A673 (cell line): ENCODE measurements at regions not wholly inside any gene's neighbourhood (a gene's known extent, or its start where the extent isn't known, plus 50 kb on each side); places are given as distances from the start of the nearest gene placed in this dataset.

Source experiments
- BruUV-seq: library from RNA; stranded (reverse); fragments of 400-500 nt; replicated peaks from 2 replicates; lab custom pipeline; 2021; lab: Mats Ljungman, UMichigan
- CTCF ChIA-PET: fragments of 300-600 bp; sonication (Branson Sonifier 250); formaldehyde crosslinking; loops from one replicate; lab custom pipeline; 2022; ENCODE audit warnings: antibody characterized with exemption; lab: Charles Lee
- POLR2A ChIA-PET: fragments of 300-600 bp; sonication (Branson Sonifier 250); formaldehyde crosslinking; loops from one replicate; lab custom pipeline; 2022; ENCODE audit warnings: antibody characterized with exemption; ENCODE audit not compliant: low non-redundant PET; lab: Charles Lee
- DNase-seq: peaks from one replicate; pipeline ENCODE4 v3.0.0-alpha.2; 2015; ENCODE audit warnings: low spot score
- H3K27ac ChIP-seq: fragments of 200-600 bp; sonication (generic); 2 replicates; pipeline ENCODE4 v1.5.1; 2016; ENCODE audit warnings: mixed run types, low read depth, mild to moderate bottlenecking, mixed read lengths, antibody characterized with exemption, low read length; ENCODE audit not compliant: poor library complexity, severe bottlenecking
- H3K27me3 ChIP-seq: fragments of 200-600 bp; sonication (generic); replicated peaks from 2 replicates; pipeline ENCODE4 v1.6.1; 2017; ENCODE audit warnings: mixed run types, low read depth, mild to moderate bottlenecking, mixed read lengths, antibody characterized with exemption, low read length; ENCODE audit not compliant: insufficient read depth, poor library complexity
- H3K36me3 ChIP-seq: fragments of 200-600 bp; sonication (generic); 2 replicates; pipeline ENCODE4 v1.6.1; 2016; ENCODE audit warnings: mixed run types, mild to moderate bottlenecking, mixed read lengths, antibody characterized with exemption, low read length; ENCODE audit not compliant: insufficient read depth, poor library complexity, severe bottlenecking
- H3K4me1 ChIP-seq: fragments of 200-600 bp; sonication (generic); 2 replicates; pipeline ENCODE4 v1.6.1; 2017; ENCODE audit warnings: mixed run types, mild to moderate bottlenecking, mixed read lengths, antibody characterized with exemption, low read length; ENCODE audit not compliant: insufficient read depth, poor library complexity, severe bottlenecking
- H3K4me3 ChIP-seq: fragments of 200-600 bp; sonication (generic); 2 replicates; pipeline ENCODE4 v1.5.1; 2016; ENCODE audit warnings: low read depth, mixed run types, mild to moderate bottlenecking, mixed read lengths, low read length; ENCODE audit not compliant: poor library complexity, severe bottlenecking
- H3K9me3 ChIP-seq: fragments of 200-600 bp; sonication (generic); 2 replicates; pipeline ENCODE4 v1.6.1; 2016; ENCODE audit warnings: mixed run types, low read depth, mild to moderate bottlenecking, mixed read lengths, antibody characterized with exemption, low read length; ENCODE audit not compliant: poor library complexity, severe bottlenecking
- EZH2 ChIP-seq: fragments of 200-600 bp; sonication (generic); IDR thresholded peaks from 2 replicates; pipeline ENCODE4 v1.6.1; 2017; ENCODE audit warnings: borderline replicate concordance, low read depth, mild to moderate bottlenecking, mixed read lengths, antibody characterized with exemption, low read length; ENCODE audit not compliant: poor library complexity, severe bottlenecking
- intact Hi-C: fragments of 100-400 bp; cut with micrococcal nuclease; formaldehyde crosslinking; loops from one replicate; pipeline ENCODE4 v1.10.0; 2022; ENCODE audit not compliant: unreplicated experiment
- TF ChIP-seq, protein P1 (sequence below): fragments of 300-800, 200-600 bp; sonication (generic); conservative IDR thresholded peaks from 2 replicates; pipeline ENCODE4 v1.5.1; 2017; ENCODE audit warnings: low read depth, mild to moderate bottlenecking, antibody characterized with exemption, low read length, moderate library complexity, mixed read lengths

DNA sequence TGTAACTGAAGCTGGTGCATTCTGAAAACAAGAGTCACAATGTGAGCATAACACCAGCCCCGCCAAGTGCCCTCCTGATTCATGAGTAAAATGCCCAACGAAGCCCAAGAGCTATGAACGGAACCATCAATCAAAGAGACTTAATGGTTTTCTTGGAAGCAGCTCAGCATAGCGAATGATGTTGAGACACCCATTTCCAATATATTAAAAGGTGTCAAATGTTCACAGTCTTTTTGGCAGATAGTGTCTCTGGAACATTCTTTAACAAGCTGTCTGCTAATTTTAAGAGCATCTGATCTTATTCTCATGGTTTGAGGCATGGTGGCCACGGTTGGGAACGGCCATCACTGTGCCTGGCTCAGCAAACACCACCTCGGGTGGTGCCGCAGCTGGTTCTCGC lies 133.4 kb upstream of the USP29 start:
- TF ChIP-seq EZH2 = no peak
- TF ChIP-seq, protein P1, sequence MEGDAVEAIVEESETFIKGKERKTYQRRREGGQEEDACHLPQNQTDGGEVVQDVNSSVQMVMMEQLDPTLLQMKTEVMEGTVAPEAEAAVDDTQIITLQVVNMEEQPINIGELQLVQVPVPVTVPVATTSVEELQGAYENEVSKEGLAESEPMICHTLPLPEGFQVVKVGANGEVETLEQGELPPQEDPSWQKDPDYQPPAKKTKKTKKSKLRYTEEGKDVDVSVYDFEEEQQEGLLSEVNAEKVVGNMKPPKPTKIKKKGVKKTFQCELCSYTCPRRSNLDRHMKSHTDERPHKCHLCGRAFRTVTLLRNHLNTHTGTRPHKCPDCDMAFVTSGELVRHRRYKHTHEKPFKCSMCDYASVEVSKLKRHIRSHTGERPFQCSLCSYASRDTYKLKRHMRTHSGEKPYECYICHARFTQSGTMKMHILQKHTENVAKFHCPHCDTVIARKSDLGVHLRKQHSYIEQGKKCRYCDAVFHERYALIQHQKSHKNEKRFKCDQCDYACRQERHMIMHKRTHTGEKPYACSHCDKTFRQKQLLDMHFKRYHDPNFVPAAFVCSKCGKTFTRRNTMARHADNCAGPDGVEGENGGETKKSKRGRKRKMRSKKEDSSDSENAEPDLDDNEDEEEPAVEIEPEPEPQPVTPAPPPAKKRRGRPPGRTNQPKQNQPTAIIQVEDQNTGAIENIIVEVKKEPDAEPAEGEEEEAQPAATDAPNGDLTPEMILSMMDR = no peak
- Histone ChIP-seq H3K27ac (no peak overlapping the region), H3K36me3 (no peaks in the 10 kb centered on the region), H3K27me3 (no peaks in the 10 kb centered on the region), H3K4me3 (no peak overlapping the region), H3K9me3 (peaks cover 6% of the 10 kb centered on the region), H3K4me1 (no peaks in the 10 kb centered on the region)
- intact Hi-C loops = no loop called here
- POLR2A ChIA-PET = no interaction called here
- BruUV-seq = no TSS peak
- CTCF ChIA-PET = no interaction called here
- DNase-seq = no peak

DNA sequence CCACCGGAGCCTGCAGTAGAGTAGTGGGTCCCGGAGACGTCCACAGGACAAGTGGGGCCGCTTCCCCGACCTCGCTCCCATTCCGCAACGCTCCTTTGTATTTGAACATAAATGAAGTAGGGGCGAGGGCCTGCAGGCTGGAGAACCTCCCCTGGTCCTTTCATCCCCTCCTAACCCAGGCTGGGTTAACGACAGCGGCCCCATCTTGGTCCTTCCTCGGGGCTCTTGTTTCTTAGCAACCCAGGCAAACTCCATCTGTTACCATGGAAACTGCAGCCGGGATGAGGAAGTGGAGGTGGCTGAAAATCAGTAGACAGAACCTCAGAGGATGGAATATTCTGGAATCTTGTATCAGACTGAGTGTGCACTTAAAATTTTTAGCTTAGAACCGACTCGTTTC lies 132.6 kb upstream of the USP29 start:
- Histone ChIP-seq H3K9me3 (peaks cover 6% of the 10 kb centered on the region), H3K27me3 (no peaks in the 10 kb centered on the region), H3K4me3 (no peak overlapping the region), H3K4me1 (no peaks in the 10 kb centered on the region), H3K27ac (no peak overlapping the region), H3K36me3 (no peaks in the 10 kb centered on the region)
- intact Hi-C loops = no loop called here
- BruUV-seq = no TSS peak
- TF ChIP-seq, protein P1 = no peak
- TF ChIP-seq EZH2 = no peak
- POLR2A ChIA-PET = no interaction called here
- DNase-seq = no peak
- CTCF ChIA-PET = no interaction called here

DNA sequence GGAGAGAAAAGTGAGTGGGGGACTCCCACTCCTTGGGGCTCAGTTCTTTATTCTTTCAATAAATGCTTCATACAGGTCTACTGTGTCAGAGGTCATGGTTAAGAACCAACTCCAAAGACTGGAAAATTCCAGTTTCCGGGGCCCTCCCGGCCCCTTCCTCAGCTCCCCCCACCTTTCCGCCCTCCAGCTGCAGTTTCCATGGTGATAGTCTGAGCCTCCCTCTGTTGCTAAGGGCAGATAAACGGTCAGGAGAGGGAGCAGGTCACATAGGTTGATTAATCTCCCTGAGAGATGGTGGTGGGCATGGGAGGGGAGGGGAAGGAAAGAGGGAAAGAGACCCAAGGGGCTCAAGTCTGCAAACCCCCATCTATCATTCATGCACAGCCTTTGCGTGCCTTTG lies 131.5 kb upstream of the USP29 start:
- DNase-seq = no peak
- Histone ChIP-seq H3K9me3 (peaks cover 6% of the 10 kb centered on the region), H3K4me3 (no peak overlapping the region), H3K36me3 (no peaks in the 10 kb centered on the region), H3K4me1 (no peaks in the 10 kb centered on the region), H3K27me3 (no peaks in the 10 kb centered on the region), H3K27ac (no peak overlapping the region)
- no TSS peak for BruUV-seq
- intact Hi-C loops = no loop called here
- TF ChIP-seq, protein P1 = no peak
- no peak for TF ChIP-seq EZH2
- ChIA-PET POLR2A (interaction anchor here (0.6 kb wide), 1 partner anchor 33 kb away, joined by 3 read pairs; no protein-coding TSS in a partner anchor), CTCF (no interaction called here)
